Kidney (tissue), 13 donors: ENCODE measurements at regions not wholly inside any gene's neighbourhood (a gene's known extent, or its start where the extent isn't known, plus 50 kb on each side); places are given as distances from the start of the nearest gene placed in this dataset.

Source experiments
- DNase-seq, 5 donors: peaks; one replicate each; pipeline ENCODE4 v3.0.0-alpha.2; 2013 to 2020
- FAIRE-seq: peaks from 2 replicates; lab custom pipeline; 2012; peaks lifted over from hg19 to GRCh38; lab: Jason Lieb, UNC
- H3K27ac ChIP-seq, 2 donors: one replicate each; pipeline ENCODE4 v1.7.0; 2013; ENCODE audit warnings: low read depth in 2 of 2, low read length in 2 of 2, inconsistent platforms in 1 of 2
- H3K27me3 ChIP-seq: one replicate; pipeline ENCODE4 v1.7.1; 2013; ENCODE audit warnings: low read length, inconsistent platforms; ENCODE audit not compliant: control insufficient read depth, insufficient read depth
- H3K36me3 ChIP-seq, 3 donors: one replicate each; pipeline versions ENCODE4 v1.7.0 to v1.7.1; 2013; ENCODE audit warnings: low read length in 3 of 3, control low read depth in 1 of 3, inconsistent platforms in 1 of 3; ENCODE audit not compliant: insufficient read depth in 3 of 3, control insufficient read depth in 2 of 3
- H3K4me1 ChIP-seq, 3 donors: one replicate each; pipeline versions ENCODE4 v1.7.0 to v1.7.1; 2013; ENCODE audit warnings: low read length in 3 of 3, inconsistent platforms in 1 of 3, low read depth in 1 of 3; ENCODE audit not compliant: control insufficient read depth in 2 of 3, insufficient read depth in 2 of 3
- H3K4me3 ChIP-seq, 3 donors: one replicate each; pipeline versions ENCODE4 v1.7.0 to v1.8.1; 2013; ENCODE audit warnings: low read length in 3 of 3, control low read depth in 1 of 3, inconsistent platforms in 1 of 3
- H3K9ac ChIP-seq, 3 donors: one replicate each; pipeline versions ENCODE4 v1.7.0 to v1.7.1; 2013; ENCODE audit warnings: low read length in 3 of 3, control low read depth in 1 of 3, inconsistent platforms in 1 of 3
- H3K9me3 ChIP-seq, 3 donors: one replicate each; pipeline versions ENCODE4 v1.7.0 to v1.7.1; 2013; ENCODE audit warnings: low read length in 3 of 3, control low read depth in 1 of 3, inconsistent platforms in 1 of 3; ENCODE audit not compliant: control insufficient read depth in 2 of 3, insufficient read depth in 1 of 3
- CTCF ChIP-seq: IDR thresholded peaks from 3 replicates; pipeline ENCODE4 v1.5.1; 2012; ENCODE audit warnings: mild to moderate bottlenecking, moderate library complexity, borderline replicate concordance; ENCODE audit not compliant: insufficient read depth; ENCODE audit errors: extremely low read depth
- intact Hi-C: fragments of 100-400 bp; cut with DNase I; formaldehyde crosslinking; loops from one replicate; pipeline ENCODE4 v1.11.1; 2022
- donor health status: control.
- donor health status: control.
- donor health status: control.
- donor health status: control.
- donor health status: control.
- donor health status: DM: yes; HTN: yes; CAD: no.
- donor health status: Normal renal cell carcinoma (clear cell type).

DNA sequence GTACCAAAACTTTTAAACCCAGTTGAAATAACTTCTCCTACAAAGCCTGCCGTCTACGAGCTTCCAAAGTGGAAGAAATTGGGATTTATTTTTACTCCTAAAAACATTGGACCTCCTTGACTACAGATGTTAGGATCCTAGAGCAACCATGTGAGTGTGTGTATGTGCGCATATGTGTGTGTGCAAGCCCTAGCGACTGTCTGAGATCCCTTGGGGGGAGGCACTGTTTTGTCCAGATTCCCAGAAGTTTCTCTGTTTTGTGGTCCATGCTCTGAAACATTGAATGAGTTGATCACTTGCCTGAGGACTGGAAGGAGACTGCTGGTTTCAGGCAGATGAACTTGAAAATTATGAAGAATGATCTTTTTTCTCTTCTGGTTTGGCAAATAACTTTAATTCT is 312.3 kb upstream of the ZNF32 start:
- Histone ChIP-seq H3K27me3 (no peaks in the 10 kb centered on the region), H3K27ac (no peak overlapping the region), H3K4me3 (no peak overlapping the region), H3K4me1 (peaks cover 8 to 21% (median 18%) of the 10 kb centered on the region in 3 donors), H3K9me3 (no peaks in the 10 kb centered on the region), H3K36me3 (no peaks in the 10 kb centered on the region), H3K9ac (no peak overlapping the region)
- no peak for TF ChIP-seq CTCF
- no peak for FAIRE-seq
- peak in 1 of 5 donors; percentile 50 for DNase-seq
- intact Hi-C loops = no loop called here

DNA sequence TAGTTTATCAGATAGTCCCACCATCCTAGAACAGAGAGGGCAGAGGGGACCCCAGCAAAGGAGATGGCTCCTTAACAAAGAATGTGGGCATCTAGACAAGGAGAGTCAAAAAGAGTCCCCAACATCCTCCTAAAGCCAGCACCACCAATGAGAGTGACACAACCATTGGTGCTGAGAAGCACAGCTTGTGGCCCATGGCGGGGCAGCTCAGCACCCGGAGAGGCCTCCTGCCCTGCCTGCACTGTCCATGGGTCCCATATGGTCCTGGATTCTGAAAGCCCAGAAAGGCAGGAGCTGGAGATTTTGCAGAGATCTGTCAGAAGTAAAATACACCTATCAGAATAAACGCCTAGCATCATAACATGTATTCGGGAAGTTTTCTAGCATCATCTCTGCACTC is 311.8 kb upstream of the ZNF32 start:
- Histone ChIP-seq H3K9me3 (no peaks in the 10 kb centered on the region), H3K36me3 (no peaks in the 10 kb centered on the region), H3K9ac (no peak overlapping the region), H3K27me3 (no peaks in the 10 kb centered on the region), H3K27ac (no peak overlapping the region), H3K4me3 (no peak overlapping the region), H3K4me1 (peaks cover 8 to 19% (median 18%) of the 10 kb centered on the region in 3 donors)
- FAIRE-seq (no peak), DNase-seq (no peak)
- no peak for TF ChIP-seq CTCF
- intact Hi-C loops = no loop called here

- Histone ChIP-seq H3K9me3 (no peaks in the 10 kb centered on the region), H3K27ac (no peak overlapping the region), H3K4me3 (no peak overlapping the region), H3K9ac (no peak overlapping the region), H3K4me1 (peaks cover 8 to 19% (median 18%) of the 10 kb centered on the region in 3 donors), H3K27me3 (no peaks in the 10 kb centered on the region), H3K36me3 (no peaks in the 10 kb centered on the region)
- intact Hi-C loops = no loop called here
- DNase-seq (no peak), FAIRE-seq (no peak)
- TF ChIP-seq CTCF = no peak
Measured at GRCh38 chr10:43960135-43960415, 311.4 kb upstream of the ZNF32 start.

DNA sequence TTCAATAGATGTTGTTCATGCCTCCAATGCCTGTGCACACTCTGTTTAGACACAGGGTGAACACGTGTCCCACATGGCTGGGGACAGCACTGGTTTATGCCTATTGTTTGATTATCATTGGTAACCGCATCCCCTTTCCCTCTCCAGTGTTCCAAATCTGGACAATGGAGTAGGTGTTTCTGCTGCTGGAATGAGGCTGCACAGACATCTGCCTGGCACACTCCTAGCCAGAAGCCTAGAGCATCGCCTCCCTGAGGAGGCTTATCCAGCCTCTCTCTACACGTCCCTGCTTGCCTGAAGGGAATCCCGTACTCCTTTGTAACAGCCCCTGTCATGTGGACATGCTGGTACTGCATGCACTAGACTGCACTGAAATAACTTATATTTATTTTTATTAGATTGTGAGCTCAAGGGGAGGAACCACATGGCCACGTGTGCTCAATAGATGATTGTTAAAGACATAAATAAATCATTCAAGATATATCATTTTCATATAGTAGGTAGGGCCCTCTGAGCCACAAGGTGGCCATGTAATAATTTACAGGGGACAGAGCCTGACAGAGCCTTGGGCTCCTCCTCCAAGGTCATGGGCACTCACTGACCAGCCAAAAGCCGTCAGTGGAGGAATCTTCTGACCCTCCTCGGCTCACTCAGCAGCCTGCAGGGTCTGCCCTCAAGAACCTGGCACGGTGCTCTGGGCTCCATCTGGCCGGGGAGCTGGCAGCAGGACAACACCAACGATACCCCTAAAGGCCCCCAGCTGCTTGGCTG is 310.9 kb upstream of the ZNF32 start:
- DNase-seq (no peak), FAIRE-seq (no peak)
- TF ChIP-seq CTCF = no peak
- Histone ChIP-seq H3K36me3 (no peaks in the 10 kb centered on the region), H3K4me3 (no peak overlapping the region), H3K9me3 (no peaks in the 10 kb centered on the region), H3K4me1 (peaks cover 8 to 19% (median 14%) of the 10 kb centered on the region in 3 donors), H3K9ac (no peak overlapping the region), H3K27me3 (no peaks in the 10 kb centered on the region), H3K27ac (no peak overlapping the region)
- intact Hi-C loops = no loop called here
